ENCODE measurements at regions not wholly inside any gene's neighbourhood (a gene's known extent, or its start where the extent isn't known, plus 50 kb on each side); places are given as distances from the start of the nearest gene placed in this dataset.

DNA sequence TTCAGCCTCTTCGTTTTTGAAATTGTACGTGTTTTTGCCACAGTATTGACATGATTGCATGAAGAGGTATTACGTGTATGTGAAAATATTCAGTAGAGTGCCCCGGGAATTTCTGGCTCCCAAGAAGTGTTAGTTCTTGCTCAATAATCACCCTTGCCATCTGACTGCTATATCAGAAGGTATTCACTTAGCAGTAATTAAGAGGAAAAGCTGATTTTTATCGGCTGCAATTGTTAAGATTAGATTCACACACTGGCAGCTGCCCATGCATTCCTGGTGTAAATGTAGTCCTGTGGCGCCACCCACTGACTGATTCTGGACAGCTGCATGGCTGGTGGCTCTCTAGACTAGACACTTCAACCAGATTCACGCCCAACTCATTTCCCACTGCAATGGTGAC, 440.1 kb upstream of the ADAMTS16 start:
- DNase-seq: no peak
- H3K36me3 Mint-ChIP-seq (ENCODE audit: low read depth): no peaks in the 10 kb centered on the region
- no peak overlapping the region for H3K27ac Mint-ChIP-seq
- no peaks in the 10 kb centered on the region for H3K27me3 Mint-ChIP-seq
- H3K9me3 Mint-ChIP-seq: peaks cover 3% of the 10 kb centered on the region
- intact Hi-C loops (cut with micrococcal nuclease): no loop called here
- no peaks in the 10 kb centered on the region for H3K4me1 Mint-ChIP-seq
- H3K4me3 Mint-ChIP-seq: no peak overlapping the region

DNA sequence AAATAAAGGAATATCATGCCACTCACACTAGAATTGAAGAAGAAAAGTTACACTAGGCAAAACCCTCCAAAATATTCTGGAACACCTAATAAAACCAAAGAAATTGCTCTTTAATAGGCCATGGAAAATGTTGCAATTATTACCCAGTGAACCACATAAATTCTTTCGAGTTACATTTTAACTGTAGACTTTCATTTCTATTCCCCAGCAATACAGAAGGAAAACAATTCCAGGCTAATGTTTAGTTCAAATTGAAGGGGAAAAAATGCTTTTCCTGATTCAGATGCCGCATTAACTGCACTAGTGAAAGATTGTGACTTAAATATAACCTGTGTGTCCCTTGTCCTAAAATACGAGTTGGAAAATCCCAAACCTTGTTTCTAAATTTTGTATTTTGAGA, 439.3 kb upstream of the ADAMTS16 start:
- intact Hi-C loops (cut with micrococcal nuclease): no loop called here
- H3K9me3 Mint-ChIP-seq: peaks cover 3% of the 10 kb centered on the region
- no peak overlapping the region for H3K27ac Mint-ChIP-seq
- H3K4me1 Mint-ChIP-seq: no peaks in the 10 kb centered on the region
- no peak overlapping the region for H3K4me3 Mint-ChIP-seq
- no peak for DNase-seq
- H3K27me3 Mint-ChIP-seq: no peaks in the 10 kb centered on the region
- no peaks in the 10 kb centered on the region for H3K36me3 Mint-ChIP-seq (ENCODE audit: low read depth)

DNA sequence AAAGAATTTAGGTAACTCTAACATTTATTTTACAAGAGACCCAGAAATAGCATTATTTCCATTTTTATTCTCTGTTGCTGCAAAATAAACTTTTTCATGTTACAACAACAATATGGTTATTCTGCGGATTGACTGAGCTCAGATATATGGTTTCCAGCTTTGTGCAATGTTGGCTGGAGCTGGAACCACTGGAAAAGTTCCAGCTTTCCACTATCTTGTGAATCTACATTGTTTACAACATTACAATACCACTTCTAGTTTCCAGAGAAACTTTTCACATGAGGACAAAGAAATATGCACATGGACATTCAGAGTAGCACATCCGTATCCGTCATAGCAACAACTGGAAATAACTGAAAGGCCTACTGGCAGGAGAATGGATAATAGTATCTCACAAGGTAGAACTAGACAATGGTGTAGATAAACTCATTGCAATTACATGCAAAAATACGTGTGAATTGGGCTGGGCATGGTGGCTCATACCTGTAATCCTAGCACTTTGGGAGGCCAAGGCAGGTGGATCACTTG, 436.1 kb upstream of the ADAMTS16 start:
- no peak for DNase-seq
- Mint-ChIP-seq H3K27ac (no peak overlapping the region), H3K4me3 (no peak overlapping the region), H3K9me3 (peaks cover 6% of the 10 kb centered on the region), H3K4me1 (no peaks in the 10 kb centered on the region), H3K27me3 (no peaks in the 10 kb centered on the region), H3K36me3 (ENCODE audit: low read depth) (no peaks in the 10 kb centered on the region)
- intact Hi-C loops (cut with micrococcal nuclease): no loop called here

DNA sequence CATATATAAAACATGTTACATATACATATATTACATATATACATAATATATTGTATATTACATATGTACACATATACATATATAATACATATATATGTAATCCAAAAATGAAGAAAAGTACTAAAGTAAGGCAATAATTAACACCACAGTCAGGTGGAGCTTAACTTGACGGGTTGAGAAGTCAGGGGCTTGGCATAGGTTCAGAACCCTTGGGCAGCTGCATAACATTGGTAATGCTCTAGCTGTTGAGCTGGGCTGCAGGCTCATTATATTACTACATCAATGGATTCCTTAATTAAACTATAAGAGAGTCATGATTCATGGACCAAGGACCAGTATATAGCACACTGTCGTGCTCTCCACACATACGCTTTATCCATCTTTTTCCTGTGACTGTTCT, 435.2 kb upstream of the ADAMTS16 start:
- DNase-seq: no peak
- Mint-ChIP-seq H3K4me3 (no peak overlapping the region), H3K27ac (no peak overlapping the region), H3K4me1 (no peaks in the 10 kb centered on the region), H3K27me3 (no peaks in the 10 kb centered on the region), H3K9me3 (peaks cover 6% of the 10 kb centered on the region), H3K36me3 (ENCODE audit: low read depth) (no peaks in the 10 kb centered on the region)
- intact Hi-C loops (cut with micrococcal nuclease): no loop called here

DNA sequence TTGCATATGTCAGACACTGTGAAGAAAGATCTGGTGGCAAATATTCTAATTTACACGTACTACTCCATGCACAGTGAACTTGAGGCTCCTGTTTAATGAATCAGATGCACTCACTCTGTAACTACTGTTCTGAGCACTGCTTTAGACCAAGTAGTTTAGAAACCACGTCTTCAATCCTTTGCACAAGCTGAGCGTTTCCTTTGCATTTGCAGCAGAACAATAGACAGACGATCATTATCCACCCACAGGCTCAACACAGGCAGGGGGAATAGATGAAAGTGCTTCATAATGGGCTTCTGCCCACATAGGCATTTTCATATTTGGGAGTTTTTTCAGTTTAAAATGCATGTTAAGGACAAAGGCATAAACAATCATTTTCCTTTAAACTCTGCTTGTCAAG, 423.3 kb upstream of the ADAMTS16 start:
- intact Hi-C loops (cut with micrococcal nuclease): no loop called here
- Mint-ChIP-seq H3K4me3 (no peak overlapping the region), H3K36me3 (ENCODE audit: low read depth) (no peaks in the 10 kb centered on the region), H3K9me3 (peaks cover 5% of the 10 kb centered on the region), H3K27me3 (no peaks in the 10 kb centered on the region), H3K4me1 (no peaks in the 10 kb centered on the region), H3K27ac (no peak overlapping the region)
- no peak for DNase-seq

DNA sequence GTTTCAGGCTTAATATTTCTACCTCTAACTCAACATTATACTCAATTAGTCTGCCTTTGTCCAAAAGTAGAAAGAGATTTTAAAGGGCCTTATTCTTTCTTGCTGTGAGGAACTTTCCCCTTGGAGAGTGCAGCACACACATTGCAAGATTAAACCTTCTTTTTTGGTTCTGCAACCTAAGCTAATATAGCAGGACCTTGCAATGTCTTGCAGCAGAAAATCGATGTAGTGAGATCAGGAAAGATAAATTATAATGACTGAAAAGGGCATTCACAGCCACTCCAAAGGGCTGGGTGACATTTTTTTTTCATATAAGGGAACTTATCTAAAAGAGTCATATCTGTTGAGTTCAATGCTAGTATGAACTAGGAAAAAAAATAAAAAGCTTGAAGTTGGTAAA, 422.7 kb upstream of the ADAMTS16 start:
- H3K36me3 Mint-ChIP-seq (ENCODE audit: low read depth): no peaks in the 10 kb centered on the region
- no peaks in the 10 kb centered on the region for H3K27me3 Mint-ChIP-seq
- H3K4me1 Mint-ChIP-seq: no peaks in the 10 kb centered on the region
- H3K4me3 Mint-ChIP-seq: no peak overlapping the region
- H3K27ac Mint-ChIP-seq: no peak overlapping the region
- peaks cover 1% of the 10 kb centered on the region for H3K9me3 Mint-ChIP-seq
- DNase-seq: no peak
- intact Hi-C loops (cut with micrococcal nuclease): no loop called here

DNA sequence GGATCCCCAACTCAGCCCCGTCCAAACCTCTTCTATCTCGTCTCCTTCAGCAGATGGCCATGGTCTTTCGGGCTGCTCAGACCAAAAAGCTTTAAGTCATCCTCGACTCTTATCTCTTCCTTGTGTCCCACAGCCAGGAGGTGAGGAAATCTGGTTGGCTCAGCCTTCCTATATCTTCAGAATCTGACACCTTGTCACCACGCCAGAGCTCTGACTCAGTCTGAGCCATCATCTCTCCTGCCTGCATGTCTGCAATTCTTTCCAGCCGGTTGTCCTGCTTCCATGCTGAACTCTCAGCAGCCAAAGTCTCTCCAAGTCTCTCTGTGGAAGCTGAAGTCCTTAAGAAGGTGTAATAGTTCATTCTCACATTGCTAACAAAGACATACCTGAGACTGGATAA, 419.3 kb upstream of the ADAMTS16 start:
- Mint-ChIP-seq H3K4me1 (no peaks in the 10 kb centered on the region), H3K4me3 (no peak overlapping the region), H3K9me3 (no peaks in the 10 kb centered on the region), H3K27ac (no peak overlapping the region), H3K27me3 (no peaks in the 10 kb centered on the region), H3K36me3 (ENCODE audit: low read depth) (no peaks in the 10 kb centered on the region)
- intact Hi-C loops (cut with micrococcal nuclease): no loop called here
- DNase-seq: no peak

DNA sequence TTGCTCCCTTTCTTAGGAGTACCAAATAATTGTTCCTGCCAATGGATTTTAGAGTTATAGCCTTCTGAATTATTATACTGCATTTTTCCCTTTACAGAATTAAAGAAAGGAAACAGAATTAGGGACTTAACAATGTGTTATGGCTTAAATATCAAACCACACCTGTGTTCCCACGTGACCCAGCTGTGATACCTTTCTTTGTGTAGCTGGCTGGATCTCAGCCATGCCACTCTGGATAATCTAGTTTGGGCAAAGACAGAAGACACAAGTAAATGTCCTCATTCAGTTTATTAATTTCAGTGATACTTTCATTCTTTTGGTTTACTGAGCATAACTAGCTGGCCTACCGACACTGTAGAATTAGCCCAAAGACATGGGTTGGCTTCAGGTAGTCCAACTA, 417.2 kb upstream of the ADAMTS16 start:
- intact Hi-C loops (cut with micrococcal nuclease): no loop called here
- no peaks in the 10 kb centered on the region for H3K9me3 Mint-ChIP-seq

DNA sequence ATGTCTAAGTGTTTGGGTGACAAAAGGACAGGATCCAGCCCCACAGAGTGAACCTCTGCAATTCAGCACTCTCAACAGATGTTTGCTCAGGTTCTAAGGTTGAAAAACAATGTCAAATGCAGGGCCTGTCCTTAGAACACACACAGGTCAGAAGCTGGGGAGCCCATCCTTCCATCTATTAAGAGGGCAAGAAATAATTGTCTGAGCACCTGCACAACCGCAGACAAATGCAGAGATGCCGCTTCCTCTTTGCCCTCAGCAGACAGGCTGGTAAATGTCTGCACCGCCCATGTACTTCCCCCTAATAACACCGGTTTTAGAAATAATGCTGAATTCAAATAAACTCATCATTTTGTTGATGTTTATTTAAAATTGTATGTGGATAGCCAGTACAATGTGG, 414.5 kb upstream of the ADAMTS16 start:
- no peaks in the 10 kb centered on the region for H3K9me3 Mint-ChIP-seq
- no peak overlapping the region for H3K4me3 Mint-ChIP-seq
- H3K27me3 Mint-ChIP-seq: no peaks in the 10 kb centered on the region
- H3K27ac Mint-ChIP-seq: no peak overlapping the region
- H3K4me1 Mint-ChIP-seq: no peaks in the 10 kb centered on the region
- intact Hi-C loops (cut with micrococcal nuclease): no loop called here
- DNase-seq: no peak
- no peaks in the 10 kb centered on the region for H3K36me3 Mint-ChIP-seq (ENCODE audit: low read depth)

More for the DNA sequence above, 417.2 kb upstream of the ADAMTS16 start:
- no peak overlapping the region for H3K27ac Mint-ChIP-seq
- no peaks in the 10 kb centered on the region for H3K36me3 Mint-ChIP-seq (ENCODE audit: low read depth)
- H3K4me3 Mint-ChIP-seq: no peak overlapping the region
- H3K4me1 Mint-ChIP-seq: no peaks in the 10 kb centered on the region
- no peaks in the 10 kb centered on the region for H3K27me3 Mint-ChIP-seq
- no peak for DNase-seq

DNA sequence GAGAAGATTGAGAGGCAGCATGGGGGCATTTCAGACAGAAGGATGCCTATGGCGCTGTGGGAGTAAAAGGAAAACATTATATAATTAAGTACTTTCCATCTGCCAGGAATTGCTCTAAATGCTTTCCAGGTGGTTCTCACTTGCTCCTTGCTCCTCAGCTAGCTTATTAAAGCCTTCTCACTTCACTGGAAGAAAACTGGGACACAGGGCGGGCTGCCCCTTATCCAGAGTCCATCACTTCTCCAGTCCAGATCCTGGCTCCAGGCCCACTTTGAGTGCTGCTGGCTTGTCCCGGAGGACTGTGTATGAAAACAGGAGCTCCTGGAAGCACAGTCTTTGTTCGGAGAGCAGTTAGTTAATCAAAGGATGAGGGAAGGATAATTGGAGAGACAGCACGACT, 409.9 kb upstream of the ADAMTS16 start:
- H3K27ac Mint-ChIP-seq: no peak overlapping the region

DNA sequence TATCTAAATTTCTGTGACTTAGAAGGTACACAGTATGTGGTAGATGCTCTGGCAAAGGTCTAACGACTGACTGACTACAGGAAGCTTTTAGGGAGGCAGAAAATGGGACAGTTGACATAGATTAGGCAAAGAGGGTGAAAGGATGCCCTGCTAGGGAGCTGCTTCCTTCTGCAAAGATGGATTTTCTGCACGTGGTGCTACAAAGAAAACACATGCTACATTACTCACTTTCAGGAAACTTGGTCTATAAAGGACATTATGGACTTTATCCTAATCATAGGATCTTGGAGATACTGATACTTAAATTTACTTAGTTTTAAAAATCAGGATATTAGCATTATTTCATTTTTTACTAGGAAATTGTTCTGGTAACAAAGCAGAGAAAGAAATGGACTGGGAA, 405.8 kb upstream of the ADAMTS16 start:
- no peaks in the 10 kb centered on the region for H3K4me1 Mint-ChIP-seq
- H3K9me3 Mint-ChIP-seq: peaks cover 4% of the 10 kb centered on the region
- H3K4me3 Mint-ChIP-seq: no peak overlapping the region
- no peaks in the 10 kb centered on the region for H3K27me3 Mint-ChIP-seq
- H3K27ac Mint-ChIP-seq: no peak overlapping the region
- H3K36me3 Mint-ChIP-seq (ENCODE audit: low read depth): no peaks in the 10 kb centered on the region
- intact Hi-C loops (cut with micrococcal nuclease): no loop called here
- no peak for DNase-seq

More for the DNA sequence above, 409.9 kb upstream of the ADAMTS16 start:
- intact Hi-C loops (cut with micrococcal nuclease): no loop called here
- Mint-ChIP-seq H3K4me3 (no peak overlapping the region), H3K4me1 (no peaks in the 10 kb centered on the region), H3K27me3 (no peaks in the 10 kb centered on the region), H3K9me3 (no peaks in the 10 kb centered on the region), H3K36me3 (ENCODE audit: low read depth) (no peaks in the 10 kb centered on the region)
- no peak for DNase-seq

DNA sequence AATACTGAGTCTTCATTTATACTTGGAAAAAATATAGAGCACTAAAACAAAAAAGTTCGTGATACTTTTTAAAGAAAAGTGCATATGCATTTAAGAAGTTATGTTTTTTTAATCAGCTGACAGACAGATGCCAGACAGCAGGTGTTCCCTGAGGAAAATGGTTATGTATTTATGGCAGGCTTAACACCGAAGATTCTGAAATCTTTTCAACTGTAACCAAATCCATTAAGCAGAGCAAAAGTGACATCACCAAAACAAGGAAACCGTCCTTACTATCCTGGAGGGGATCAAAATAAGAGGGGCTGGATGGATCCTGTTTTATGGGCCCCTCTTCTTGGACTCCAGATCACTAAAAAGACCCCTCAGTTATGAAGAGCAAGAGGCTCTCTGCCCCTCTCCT, 404.9 kb upstream of the ADAMTS16 start:
- no peak for DNase-seq
- Mint-ChIP-seq H3K4me3 (no peak overlapping the region), H3K9me3 (peaks cover 4% of the 10 kb centered on the region), H3K27ac (no peak overlapping the region), H3K27me3 (no peaks in the 10 kb centered on the region), H3K36me3 (ENCODE audit: low read depth) (no peaks in the 10 kb centered on the region), H3K4me1 (no peaks in the 10 kb centered on the region)
- intact Hi-C loops (cut with micrococcal nuclease): no loop called here

DNA sequence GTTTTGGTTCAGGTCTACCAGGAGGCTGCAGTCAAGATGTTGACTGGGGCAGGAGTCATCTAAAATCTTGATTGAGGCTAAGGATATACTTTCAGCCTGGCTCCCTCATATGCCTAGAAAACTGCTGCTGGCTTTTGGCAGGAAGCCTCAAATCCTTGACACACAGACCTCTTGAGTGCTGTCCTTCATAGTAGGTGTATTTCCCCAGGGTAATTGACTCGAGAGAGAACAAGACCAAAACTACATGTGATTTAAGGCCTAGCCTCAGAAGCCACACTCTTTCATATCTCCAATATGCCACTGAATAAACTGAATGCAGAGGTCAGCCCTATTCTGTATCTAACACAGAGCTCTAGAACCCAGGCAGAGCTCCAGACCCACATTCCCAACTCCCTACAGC, 402.3 kb upstream of the ADAMTS16 start:
- Mint-ChIP-seq H3K9me3 (peaks cover 7% of the 10 kb centered on the region), H3K4me1 (no peaks in the 10 kb centered on the region), H3K27me3 (no peaks in the 10 kb centered on the region), H3K27ac (no peak overlapping the region), H3K36me3 (ENCODE audit: low read depth) (no peaks in the 10 kb centered on the region), H3K4me3 (no peak overlapping the region)
- intact Hi-C loops (cut with micrococcal nuclease): no loop called here
- no peak for DNase-seq

DNA sequence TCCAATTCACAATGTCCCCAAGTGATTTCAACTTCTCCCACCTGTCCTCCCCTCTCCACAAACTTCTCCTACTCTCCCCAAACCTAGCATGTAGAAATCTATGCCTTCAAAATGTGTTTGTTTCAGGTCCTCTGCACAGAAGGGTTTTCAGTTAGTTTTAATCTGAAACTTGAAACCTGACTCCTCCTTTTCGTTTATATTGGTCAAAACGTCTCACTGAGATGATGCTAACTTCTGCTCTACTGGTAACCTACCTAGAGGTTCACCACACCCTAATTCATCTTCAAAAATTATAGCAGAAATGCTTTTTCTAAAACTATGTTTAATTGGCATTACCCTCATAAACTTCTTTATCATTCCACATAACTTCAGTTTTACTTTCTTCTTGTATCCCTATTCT, 401.8 kb upstream of the ADAMTS16 start:
- H3K4me1 Mint-ChIP-seq: no peaks in the 10 kb centered on the region
- no peaks in the 10 kb centered on the region for H3K27me3 Mint-ChIP-seq
- no peak for DNase-seq
- intact Hi-C loops (cut with micrococcal nuclease): no loop called here
- no peaks in the 10 kb centered on the region for H3K36me3 Mint-ChIP-seq (ENCODE audit: low read depth)
- H3K27ac Mint-ChIP-seq: no peak overlapping the region
- no peak overlapping the region for H3K4me3 Mint-ChIP-seq
- H3K9me3 Mint-ChIP-seq: peaks cover 8% of the 10 kb centered on the region

DNA sequence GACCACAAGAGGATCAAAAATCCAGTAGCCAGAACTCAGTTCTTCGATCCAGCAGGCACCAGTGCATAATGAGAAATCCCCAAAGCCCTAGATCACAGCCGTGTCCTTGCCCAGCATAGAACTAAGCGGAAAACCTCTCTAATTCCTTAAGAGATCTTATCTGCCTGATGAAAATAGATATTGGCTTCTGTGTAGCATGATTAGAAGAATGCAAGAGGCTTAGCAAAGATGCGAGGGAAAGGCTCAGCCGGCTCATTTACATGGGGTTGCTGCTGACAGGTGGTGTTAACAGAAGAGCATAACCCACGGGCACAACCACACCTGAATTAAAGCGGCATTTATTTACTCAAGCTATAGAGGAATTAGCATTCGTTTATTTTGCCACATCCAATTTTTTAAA, 400.0 kb upstream of the ADAMTS16 start:
- intact Hi-C loops (cut with micrococcal nuclease): no loop called here
- Mint-ChIP-seq H3K9me3 (peaks cover 8% of the 10 kb centered on the region), H3K36me3 (ENCODE audit: low read depth) (no peaks in the 10 kb centered on the region), H3K27me3 (no peaks in the 10 kb centered on the region), H3K4me1 (no peaks in the 10 kb centered on the region), H3K27ac (no peak overlapping the region), H3K4me3 (no peak overlapping the region)
- DNase-seq: no peak
